GM19397 (cell line): ENCODE measurements at regions not wholly inside any gene's neighbourhood (a gene's known extent, or its start where the extent isn't known, plus 50 kb on each side); places are given as distances from the start of the nearest gene placed in this dataset.

Experiments
- ATAC-seq: cut with Tn5 transposase; IDR thresholded peaks from one replicate; pipeline ENCODE4 v1.9.1; 2021; ENCODE audit warnings: mild to moderate bottlenecking, moderate library complexity; ENCODE audit not compliant: unreplicated experiment

- ATAC-seq: no peak
Measured at GRCh38 chr1:56418151-56418631, 161.2 kb downstream of the PLPP3 start.

- ATAC-seq: no peak
Measured at GRCh38 chr1:56417646-56418045, 161.7 kb downstream of the PLPP3 start.

GRCh38 chr1:56416495-56416894 lies 162.9 kb downstream of the PLPP3 start:
- no peak for ATAC-seq

- no peak for ATAC-seq
Measured at GRCh38 chr1:56415720-56416119, 163.6 kb downstream of the PLPP3 start.

GRCh38 chr1:56415258-56415657 lies 164.1 kb downstream of the PLPP3 start:
- ATAC-seq: no peak

GRCh38 chr1:56414728-56415224 lies 164.6 kb downstream of the PLPP3 start:
- no peak for ATAC-seq

GRCh38 chr1:56413671-56414199 lies 165.6 kb downstream of the PLPP3 start:
- ATAC-seq: no peak

- ATAC-seq: no peak
Measured at GRCh38 chr1:56411484-56412180, 167.7 kb downstream of the PLPP3 start.

GRCh38 chr1:56411021-56411420 lies 168.3 kb downstream of the PLPP3 start:
- no peak for ATAC-seq

- ATAC-seq: no peak
Measured at GRCh38 chr1:56410405-56410804, 169.0 kb downstream of the PLPP3 start.

- no peak for ATAC-seq
Measured at GRCh38 chr1:56409112-56409691, 170.2 kb downstream of the PLPP3 start.

GRCh38 chr1:56406821-56407220 lies 172.5 kb downstream of the PLPP3 start:
- ATAC-seq: no peak

GRCh38 chr1:56404561-56405030 lies 174.8 kb downstream of the PLPP3 start:
- no peak for ATAC-seq

GRCh38 chr1:56404066-56404465 lies 175.3 kb downstream of the PLPP3 start:
- ATAC-seq: no peak

GRCh38 chr1:56403321-56403720 lies 176.0 kb downstream of the PLPP3 start:
- ATAC-seq: no peak

- ATAC-seq: no peak
Measured at GRCh38 chr1:56401191-56401590, 178.2 kb downstream of the PLPP3 start.

- ATAC-seq: no peak
Measured at GRCh38 chr1:56400526-56400925, 178.8 kb downstream of the PLPP3 start.

- no peak for ATAC-seq
Measured at GRCh38 chr1:56399795-56400194, 179.6 kb downstream of the PLPP3 start.

- no peak for ATAC-seq
Measured at GRCh38 chr1:56399326-56399725, 180.0 kb downstream of the PLPP3 start.

- ATAC-seq: no peak
Measured at GRCh38 chr1:56397811-56398231, 181.5 kb downstream of the PLPP3 start.

GRCh38 chr1:56397409-56397808 lies 182.0 kb downstream of the PLPP3 start:
- no peak for ATAC-seq

- no peak for ATAC-seq
Measured at GRCh38 chr1:56396581-56396980, 182.8 kb downstream of the PLPP3 start.
